ENCODE measurements at regions not wholly inside any gene's neighbourhood (a gene's known extent, or its start where the extent isn't known, plus 50 kb on each side); places are given as distances from the start of the nearest gene placed in this dataset.

- TF ChIP-seq ZNF658 (tag by site-specific recombination; IDR thresholded peaks at IDR 0.05) (no peak), KLF9 (tag by site-specific recombination; IDR thresholded peaks at IDR 0.05; ENCODE audit: low read depth) (no peak)
These were observed 59.1 kb upstream of the ACSL1 start (continued) for GRCh38 chr4:184884883-184885282.

- no peak overlapping the region for H3K27ac ChIP-seq (ENCODE audit: extremely low read depth, low read depth, low read length)
- POLR2A ChIA-PET: no interaction called here
- no peaks in the 10 kb centered on the region for H3K4me1 ChIP-seq (ENCODE audit: control insufficient read depth, insufficient read depth, low read length)
- no peak overlapping the region for H3K4me3 ChIP-seq (ENCODE audit: low read depth, low read length)
- CTCF ChIA-PET: no interaction called here
- no peaks in the 10 kb centered on the region for H3K9me3 ChIP-seq (ENCODE audit: control insufficient read depth, insufficient read depth, low read depth, low read length)
- no peak for TF ChIP-seq MZF1 (tag by site-specific recombination; IDR thresholded peaks at IDR 0.05; ENCODE audit: borderline replicate concordance)
- peak; percentile 76; the same call in 1 of the 2 replicates for TF ChIP-seq ZNF248 (tag by site-specific recombination; IDR thresholded peaks at IDR 0.05)
- H3K36me3 ChIP-seq (ENCODE audit: control insufficient read depth in 2 of 2, insufficient read depth in 1 of 2, low read length in 2 of 2): no peaks in the 10 kb centered on the region
These were observed 59.8 kb upstream of the ACSL1 start for GRCh38 chr4:184885602-184886001.

DNA sequence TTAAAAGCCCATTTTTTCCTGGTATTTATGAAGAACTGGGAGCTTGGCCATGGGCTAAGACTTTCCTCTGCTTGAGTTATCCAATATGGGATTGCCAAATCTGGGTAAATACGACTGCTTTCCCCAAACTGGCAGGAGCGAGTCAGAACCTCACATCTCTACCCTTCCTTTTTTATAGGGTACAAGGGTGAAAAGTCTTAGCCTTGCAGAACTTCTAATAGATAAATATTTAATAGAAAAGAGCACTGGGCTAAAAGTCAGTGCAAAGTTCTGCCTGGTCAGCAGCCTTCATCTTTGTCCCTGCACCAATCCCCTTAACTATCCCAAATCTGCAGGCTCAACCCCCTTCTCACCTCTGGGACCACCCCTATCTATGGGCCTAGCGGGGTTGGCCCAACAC lies 61.6 kb upstream of the ACSL1 start:
- TF ChIP-seq ZNF426 (tag by site-specific recombination; IDR thresholded peaks at IDR 0.05) (no peak), ZNF324 (tag by site-specific recombination; IDR thresholded peaks at IDR 0.05) (no peak), ZNF768 (tag by site-specific recombination; IDR thresholded peaks at IDR 0.05) (no peak), HOXC10 (CRISPR knock-in tag; IDR thresholded peaks at IDR 0.05) (no peak), ZNF510 (tag by site-specific recombination; IDR thresholded peaks at IDR 0.05; ENCODE audit: insufficient replicate concordance) (no peak), ZNF341 (tag by site-specific recombination; IDR thresholded peaks at IDR 0.05; ENCODE audit: low read depth) (no peak), ZNF404 (tag by site-specific recombination; IDR thresholded peaks at IDR 0.05) (no peak), ZNF629 (tag by site-specific recombination; IDR thresholded peaks at IDR 0.05) (no peak), HOXD13 (CRISPR knock-in tag; IDR thresholded peaks at IDR 0.05; ENCODE audit: borderline replicate concordance) (no peak), FEZF1 (tag by site-specific recombination; IDR thresholded peaks at IDR 0.05) (no peak), SETDB1 (IDR thresholded peaks at IDR 0.05; ENCODE audit: insufficient read length, low read length) (no peak), ZSCAN30 (tag by site-specific recombination; IDR thresholded peaks at IDR 0.05) (no peak), EGR2 (tag by site-specific recombination; IDR thresholded peaks at IDR 0.05; ENCODE audit: low read depth) (no peak), ZFHX2 (tag by site-specific recombination; conservative IDR thresholded peaks at IDR 0.05) (no peak), ZNF701 (tag by site-specific recombination; IDR thresholded peaks at IDR 0.05) (no peak), ZNF76 (tag by site-specific recombination; IDR thresholded peaks at IDR 0.05; ENCODE audit: borderline replicate concordance, low read depth) (no peak), TRIM28 (IDR thresholded peaks at IDR 0.05; ENCODE audit: borderline replicate concordance, low read length) (no peak)
- no peaks in the 10 kb centered on the region for H3K4me1 ChIP-seq (ENCODE audit: control insufficient read depth, insufficient read depth, low read length)
- H3K36me3 ChIP-seq (ENCODE audit: control insufficient read depth in 2 of 2, insufficient read depth in 1 of 2, low read length in 2 of 2): no peaks in the 10 kb centered on the region
- CTCF ChIA-PET: no interaction called here
- H3K9me3 ChIP-seq (ENCODE audit: control insufficient read depth, insufficient read depth, low read depth, low read length): no peaks in the 10 kb centered on the region
- POLR2A ChIA-PET: no interaction called here
- H3K27ac ChIP-seq (ENCODE audit: extremely low read depth, low read depth, low read length): no peak overlapping the region
- no peak overlapping the region for H3K4me3 ChIP-seq (ENCODE audit: low read depth, low read length)

DNA sequence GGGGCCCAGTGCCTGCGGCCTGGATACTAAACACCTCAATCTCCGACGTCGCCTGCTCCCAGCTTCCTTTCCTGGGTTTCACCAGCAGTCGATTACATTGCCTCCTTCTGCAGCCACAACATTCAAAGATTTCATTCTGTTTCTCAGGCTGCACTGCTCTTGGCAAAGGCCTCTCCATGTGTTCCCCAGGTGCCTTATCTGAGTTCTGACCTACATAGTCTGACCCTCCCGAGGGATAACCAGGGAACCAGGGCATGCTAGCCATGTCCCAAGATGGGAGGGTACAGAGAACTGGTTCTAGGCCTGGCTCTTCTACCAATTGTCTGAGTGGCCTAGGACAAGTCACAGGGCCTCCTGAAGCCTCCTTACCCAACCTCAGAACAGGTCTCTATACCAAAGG lies 62.2 kb upstream of the ACSL1 start:
- ChIA-PET POLR2A (no interaction called here), CTCF (no interaction called here)
- Histone ChIP-seq H3K27ac (ENCODE audit: extremely low read depth, low read depth, low read length) (no peak overlapping the region), H3K4me1 (ENCODE audit: control insufficient read depth, insufficient read depth, low read length) (no peaks in the 10 kb centered on the region), H3K4me3 (ENCODE audit: low read depth, low read length) (no peak overlapping the region), H3K9me3 (ENCODE audit: control insufficient read depth, insufficient read depth, low read depth, low read length) (no peaks in the 10 kb centered on the region), H3K36me3 (ENCODE audit: control insufficient read depth in 2 of 2, insufficient read depth in 1 of 2, low read length in 2 of 2) (no peaks in the 10 kb centered on the region)
- TF ChIP-seq WT1 (tag by site-specific recombination; IDR thresholded peaks at IDR 0.05) (no peak), ZNF843 (tag by site-specific recombination; IDR thresholded peaks at IDR 0.05) (no peak), ZNF596 (tag by site-specific recombination; IDR thresholded peaks at IDR 0.05) (no peak), MYNN (tag by site-specific recombination; IDR thresholded peaks at IDR 0.05; ENCODE audit: borderline replicate concordance) (no peak)

All from HEK293 (cell line).